GM19468 (cell line): ENCODE measurements at regions not wholly inside any gene's neighbourhood (a gene's known extent, or its start where the extent isn't known, plus 50 kb on each side); places are given as distances from the start of the nearest gene placed in this dataset.

Source experiments
- ATAC-seq: cut with Tn5 transposase; IDR thresholded peaks from one replicate; pipeline ENCODE4 v1.9.1; 2021; ENCODE audit warnings: mild to moderate bottlenecking, moderate library complexity, moderate number of reproducible peaks; ENCODE audit not compliant: unreplicated experiment; ENCODE audit errors: extremely low read depth

DNA sequence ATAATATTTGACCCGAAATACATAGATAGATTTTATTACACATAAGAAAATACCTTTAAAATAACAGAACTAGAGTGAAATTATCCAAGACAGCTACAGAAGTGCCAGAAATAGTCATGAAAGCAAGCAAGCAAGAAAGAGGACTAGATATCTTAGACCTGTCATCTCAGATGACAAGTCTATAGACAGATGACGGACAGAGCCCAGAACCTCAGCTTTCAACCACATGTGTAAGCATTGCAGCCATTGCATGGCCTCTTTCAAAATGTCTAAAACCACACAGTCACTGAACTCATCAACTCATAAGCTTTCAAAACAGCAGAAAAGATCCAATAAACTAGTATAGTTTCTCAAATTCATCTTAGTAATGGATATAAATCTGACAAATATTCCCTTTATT lies 59.8 kb upstream of the FHIT start:
- no peak for ATAC-seq

GRCh38 chr3:61315871-61316270 lies 64.6 kb upstream of the FHIT start:
- no peak for ATAC-seq

DNA sequence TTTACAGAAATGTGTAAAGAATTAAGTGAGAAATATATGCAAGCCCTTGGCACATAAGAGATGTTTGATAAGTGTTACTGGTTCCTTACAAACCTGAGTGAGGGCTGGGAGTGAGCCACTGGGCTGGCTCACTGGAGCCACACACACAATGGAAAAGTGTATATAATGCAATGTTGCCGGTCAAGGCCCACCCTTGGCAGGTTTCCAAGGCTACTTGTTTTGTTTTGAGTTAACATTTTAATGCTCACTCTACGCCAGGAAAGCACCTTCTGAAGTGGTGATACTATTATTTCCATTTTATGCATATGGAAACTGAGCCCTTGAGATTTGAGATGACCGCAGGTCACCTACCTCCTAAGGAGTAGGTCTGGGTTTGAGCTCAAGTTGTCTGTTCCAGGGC lies 71.8 kb upstream of the FHIT start:
- no peak for ATAC-seq

GRCh38 chr3:61331929-61332552 lies 80.8 kb upstream of the FHIT start:
- no peak for ATAC-seq

DNA sequence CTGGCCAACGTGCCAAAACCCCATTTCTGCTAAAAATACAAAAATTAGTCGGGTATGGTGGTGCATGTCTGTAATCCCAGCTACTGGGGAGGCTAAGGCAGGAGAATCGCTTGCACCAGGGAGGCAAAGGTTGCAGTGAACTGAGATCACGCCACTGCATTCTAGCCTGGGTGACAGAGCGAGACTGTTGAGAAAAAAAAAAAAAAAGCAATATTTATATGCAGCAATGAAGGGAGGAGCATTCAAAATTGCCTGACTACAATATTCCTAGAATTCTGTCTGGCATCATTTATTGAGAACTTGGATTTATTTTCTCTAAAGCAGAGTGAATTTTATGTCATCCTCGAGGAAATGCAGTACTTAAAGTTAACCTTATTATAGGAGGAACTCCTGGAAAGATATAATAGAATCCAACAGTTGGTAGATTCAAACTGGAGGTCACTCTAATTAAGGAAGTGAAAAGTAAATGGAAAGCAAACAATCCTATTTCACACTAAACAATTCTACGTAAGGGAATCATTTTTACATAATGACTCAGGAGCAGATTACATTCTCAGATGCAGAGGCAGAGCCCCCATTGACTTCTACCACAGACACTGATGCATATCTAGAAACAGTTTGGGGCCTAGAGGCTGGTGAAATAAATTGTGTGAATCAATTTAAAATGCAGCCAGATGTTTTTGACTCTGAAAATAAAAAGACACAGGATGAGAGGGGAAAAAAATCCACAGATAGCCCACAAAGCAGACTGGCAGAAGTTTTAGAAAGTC lies 82.1 kb upstream of the FHIT start:
- no peak for ATAC-seq

- ATAC-seq, result no peak
Observed at GRCh38 chr3:61334783-61335182, 83.5 kb upstream of the FHIT start.

DNA sequence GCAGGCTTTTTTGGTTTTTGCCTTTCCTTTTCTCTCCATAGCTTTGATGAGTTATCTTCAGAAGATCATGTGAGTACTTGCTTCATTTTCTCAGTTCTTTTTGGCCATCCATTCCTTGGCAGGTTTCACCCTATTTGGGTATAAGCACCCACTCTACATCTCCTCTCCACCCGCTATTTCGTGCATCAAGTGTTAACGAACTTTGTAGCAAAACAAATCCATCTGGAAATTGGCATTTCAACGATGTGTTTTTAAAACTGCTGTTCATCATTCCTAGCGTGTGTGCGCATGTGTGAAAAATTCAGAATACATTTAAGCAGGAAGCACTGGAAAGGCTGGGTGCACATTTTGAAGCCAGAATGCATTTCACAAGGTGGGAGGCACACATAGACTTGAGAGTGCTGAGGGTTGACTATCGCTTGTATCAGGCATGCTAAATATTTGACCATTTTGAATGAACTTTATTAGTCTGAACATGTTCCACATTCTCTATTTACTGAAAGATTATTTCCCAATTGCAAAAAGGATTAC lies 89.7 kb upstream of the FHIT start:
- ATAC-seq, result no peak

GRCh38 chr3:61343543-61343942 lies 92.3 kb upstream of the FHIT start:
- ATAC-seq, result no peak

GRCh38 chr3:61345020-61345419 lies 93.8 kb upstream of the FHIT start:
- ATAC-seq, result no peak

GRCh38 chr3:61347981-61348380 lies 96.7 kb upstream of the FHIT start:
- ATAC-seq, result no peak

- ATAC-seq, result no peak
Observed at GRCh38 chr3:61349717-61350116, 98.5 kb upstream of the FHIT start.

DNA sequence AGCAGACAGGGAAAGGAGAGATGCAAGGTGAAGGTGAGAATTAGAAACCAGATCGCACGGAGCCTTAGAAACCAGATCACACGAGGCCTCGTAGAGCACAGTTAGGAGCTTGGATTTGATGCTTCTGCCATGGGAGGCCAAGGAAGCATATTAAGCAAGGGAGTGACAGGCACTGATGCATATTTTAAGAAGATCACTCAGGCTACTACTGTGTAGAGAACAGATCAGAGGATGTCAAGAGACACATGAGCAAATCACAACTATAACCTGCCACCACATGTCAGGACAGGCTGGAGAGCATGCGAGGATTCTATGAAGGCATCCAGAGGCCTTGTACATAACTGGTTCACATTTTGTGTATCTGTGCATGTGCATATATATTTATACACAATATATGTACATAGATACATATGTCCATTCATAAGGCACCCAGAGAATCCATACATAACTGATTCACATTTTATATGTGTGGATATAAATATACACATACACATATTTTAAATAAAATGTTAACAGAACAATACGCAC lies 99.6 kb upstream of the FHIT start:
- ATAC-seq, result no peak

- no peak for ATAC-seq
Observed at GRCh38 chr3:61352306-61352705, 101.1 kb upstream of the FHIT start.

DNA sequence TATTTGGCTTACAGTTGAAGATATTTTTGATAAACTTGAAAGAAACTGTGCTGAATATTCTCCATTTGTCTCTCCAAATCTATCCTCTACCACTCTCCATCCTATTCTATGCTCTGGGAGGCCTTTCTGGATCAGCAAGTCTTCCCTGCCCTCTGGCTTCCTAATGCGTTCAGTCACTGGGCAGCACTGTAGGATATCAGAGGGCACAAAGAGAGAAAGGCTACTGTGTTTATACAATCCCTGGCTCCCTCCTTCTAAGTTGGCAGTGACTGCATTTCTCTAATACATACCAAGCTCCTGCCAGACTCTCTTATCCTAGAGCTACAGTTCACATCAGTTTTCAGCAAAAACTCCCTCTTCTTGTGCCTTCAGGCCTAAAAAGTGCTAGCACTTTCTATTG lies 102.1 kb upstream of the FHIT start:
- ATAC-seq, result no peak

- ATAC-seq, result no peak
Observed at GRCh38 chr3:61354604-61355003, 103.4 kb upstream of the FHIT start.

GRCh38 chr3:61356685-61357084 lies 105.4 kb upstream of the FHIT start:
- ATAC-seq, result no peak

- ATAC-seq, result no peak
Observed at GRCh38 chr3:61357902-61358301, 106.7 kb upstream of the FHIT start.

DNA sequence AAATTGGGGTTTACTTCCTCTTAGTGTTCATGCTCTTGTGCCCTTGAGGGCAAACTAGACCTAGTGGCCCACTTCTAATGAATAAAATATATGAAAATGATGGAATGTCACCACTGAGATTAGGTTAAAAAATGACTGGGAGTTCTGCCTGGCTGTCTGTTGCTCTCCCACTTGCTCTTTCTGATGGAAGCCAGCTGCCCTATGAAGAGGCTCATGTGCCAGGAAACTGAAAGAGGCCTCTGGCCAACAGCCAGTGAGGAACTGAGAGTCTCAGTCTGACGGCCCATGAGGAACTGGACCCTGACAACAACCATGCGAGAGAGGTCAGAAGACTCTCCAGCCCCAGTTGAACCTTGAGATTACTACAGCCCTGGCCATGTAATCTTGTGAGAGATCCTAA lies 107.1 kb upstream of the FHIT start:
- peak; percentile 98 for ATAC-seq

GRCh38 chr3:61360297-61360965 lies 109.2 kb upstream of the FHIT start:
- ATAC-seq, result no peak

DNA sequence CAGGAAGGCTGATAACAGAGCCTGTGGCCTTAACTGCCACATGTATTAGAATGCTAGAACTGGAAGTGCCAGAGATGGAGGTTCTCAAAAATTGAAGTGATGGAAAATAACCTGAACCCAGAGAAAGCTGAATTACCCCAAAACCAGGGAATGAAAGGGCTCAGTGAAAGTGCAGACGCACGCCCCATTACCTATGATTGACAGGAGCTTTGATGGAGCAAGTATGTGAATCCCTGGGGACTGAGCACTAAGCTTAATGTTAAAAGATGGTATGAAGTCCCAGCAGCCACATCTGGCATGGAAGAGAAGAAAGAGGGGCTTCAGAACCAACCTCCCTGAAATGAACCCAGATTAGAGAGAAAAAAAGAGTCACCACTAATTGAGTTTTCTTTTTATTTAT lies 118.4 kb upstream of the FHIT start:
- ATAC-seq, result no peak

DNA sequence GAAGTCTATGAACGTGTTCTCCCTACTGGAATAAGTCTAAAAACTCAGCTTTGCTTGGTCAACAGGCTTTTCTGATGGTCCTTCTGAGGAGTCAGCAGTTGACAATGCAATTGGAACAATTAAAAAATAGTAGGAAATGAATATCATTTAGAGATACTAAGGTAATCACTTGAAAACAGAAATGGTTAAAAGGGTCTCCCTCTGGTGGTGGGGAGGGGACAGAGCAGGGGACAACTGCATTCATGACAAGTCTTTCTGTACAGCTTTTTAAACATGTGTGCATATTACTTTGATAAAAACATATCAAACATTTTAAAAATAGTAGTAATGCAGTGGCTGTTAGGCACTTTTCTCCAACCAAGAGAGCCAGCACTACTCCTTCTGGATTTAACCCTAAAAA lies 119.9 kb upstream of the FHIT start:
- ATAC-seq, result no peak
